H1 (cell line): ENCODE measurements at regions not wholly inside any gene's neighbourhood (a gene's known extent, or its start where the extent isn't known, plus 50 kb on each side); places are given as distances from the start of the nearest gene placed in this dataset.

ENCODE experiments used
- CTCF ChIA-PET: fragments of 300-600 bp; sonication (Branson Sonifier 250); formaldehyde crosslinking; loops from one replicate; lab custom pipeline; 2021; ENCODE audit not compliant: partially characterized antibody; lab: Charles Lee
- POLR2A ChIA-PET: fragments of 300-600 bp; sonication (Branson Sonifier 250); formaldehyde crosslinking; loops from one replicate; lab custom pipeline; 2021; ENCODE audit warnings: inconsistent platforms; ENCODE audit not compliant: partially characterized antibody; lab: Charles Lee
- DNase-seq, 2 experiments: peaks; one replicate each; pipeline versions ENCODE4 v3.0.0 to v3.0.0-alpha.2; 2010 to 2022; ENCODE audit warnings: low spot score in 2 of 2, low read depth in 1 of 2, mixed read lengths in 1 of 2
- FAIRE-seq: peaks from 2 replicates; lab custom pipeline; 2011; peaks lifted over from hg19 to GRCh38; lab: Jason Lieb, UNC
- H2AFZ ChIP-seq: 2 replicates; pipeline ENCODE4 v1.8.1; 2012; ENCODE audit warnings: low read length, inconsistent platforms
- H2AK5ac ChIP-seq: 2 replicates; pipeline ENCODE4 v1.6.1; 2013; ENCODE audit warnings: low read depth, low read length
- H2BK120ac ChIP-seq: replicated peaks from 2 replicates; pipeline ENCODE3; 2013; ENCODE audit warnings: low read depth, low read length, inconsistent platforms
- H2BK12ac ChIP-seq: 2 replicates; pipeline ENCODE4 v1.6.1; 2013; ENCODE audit warnings: low read depth, low read length
- H2BK15ac ChIP-seq: 2 replicates; pipeline ENCODE4 v1.6.1; 2013; ENCODE audit warnings: low read length
- H2BK20ac ChIP-seq: 2 replicates; pipeline ENCODE4 v1.6.1; 2013; ENCODE audit warnings: low read length
- H2BK5ac ChIP-seq: 2 replicates; pipeline ENCODE4 v1.6.1; 2013; ENCODE audit warnings: low read depth, low read length
- H3K14ac ChIP-seq: 2 replicates; pipeline ENCODE4 v1.6.1; 2013; ENCODE audit warnings: inconsistent platforms; ENCODE audit not compliant: insufficient read length
- H3K18ac ChIP-seq: 2 replicates; pipeline ENCODE4 v1.6.1; 2013; ENCODE audit warnings: low read length; ENCODE audit errors: extremely low read depth
- H3K23ac ChIP-seq: 2 replicates; pipeline ENCODE4 v1.6.1; 2013; ENCODE audit warnings: inconsistent platforms; ENCODE audit not compliant: insufficient read length
- H3K23me2 ChIP-seq: 2 replicates; pipeline ENCODE4 v1.6.1; 2013; ENCODE audit warnings: low read depth, low read length
- H3K27ac ChIP-seq: 2 replicates; pipeline ENCODE4 v1.6.1; 2011; ENCODE audit warnings: low read depth, low read length, inconsistent platforms
- H3K27me3 ChIP-seq, 4 experiments: replicated peaks in 1 of 4; 1 replicate in 1 of 4; 2 replicates in 3 of 4; pipeline versions ENCODE4 v1.6.1 to v1.8.1; 2011 to 2013; ENCODE audit warnings: low read length in 3 of 4, mild to moderate bottlenecking in 3 of 4, inconsistent platforms in 2 of 4, mixed read lengths in 2 of 4, moderate library complexity in 1 of 4; ENCODE audit not compliant: control insufficient read depth in 3 of 4, insufficient read depth in 3 of 4; ENCODE audit errors: extremely low read depth in 1 of 4
- H3K36me3 ChIP-seq, 4 experiments: 2 replicates each; pipeline versions ENCODE4 v1.6.1 to v1.8.1; 2011 to 2013; ENCODE audit warnings: mild to moderate bottlenecking in 4 of 4, low read length in 3 of 4, moderate library complexity in 2 of 4, control low read depth in 1 of 4, inconsistent platforms in 1 of 4; ENCODE audit not compliant: insufficient read depth in 4 of 4, control insufficient read depth in 2 of 4
- H3K4ac ChIP-seq: replicated peaks from 2 replicates; pipeline ENCODE3; 2013; ENCODE audit warnings: low read length, low read depth, mixed read lengths, inconsistent platforms; ENCODE audit not compliant: insufficient read length
- H3K4me1 ChIP-seq, 4 experiments: replicated peaks in 1 of 4; 1 replicate in 1 of 4; 2 replicates in 3 of 4; pipeline versions ENCODE4 v1.6.1 to v1.8.1; 2011 to 2013; ENCODE audit warnings: low read length in 3 of 4, inconsistent platforms in 2 of 4, mixed read lengths in 1 of 4; ENCODE audit not compliant: insufficient read depth in 4 of 4, control insufficient read depth in 3 of 4
- H3K4me2 ChIP-seq, 2 experiments: 2 replicates each; pipeline versions ENCODE4 v1.6.1 to v1.8.1; 2011 to 2013; ENCODE audit warnings: low read depth in 2 of 2, low read length in 2 of 2, control low read depth in 1 of 2, inconsistent platforms in 1 of 2, mild to moderate bottlenecking in 1 of 2; ENCODE audit not compliant: insufficient read depth in 1 of 2
- H3K4me3 ChIP-seq, 4 experiments: fragments of 200-600, 300-600 bp in 1 of 4; sonication (generic), shearing (Covaris generic), sonication (Bioruptor Twin) in 1 of 4; 2 replicates each; pipeline versions ENCODE4 v1.5.1 to v1.8.1; 2011 to 2016; ENCODE audit warnings: low read length in 4 of 4, low read depth in 3 of 4, control low read depth in 2 of 4, inconsistent platforms in 2 of 4, mild to moderate bottlenecking in 2 of 4, mixed read lengths in 1 of 4, moderate library complexity in 1 of 4; ENCODE audit not compliant: insufficient read depth in 2 of 4; ENCODE audit errors: extremely low read depth in 1 of 4
- H3K56ac ChIP-seq: replicated peaks from 2 replicates; pipeline ENCODE3; 2013; ENCODE audit warnings: low read depth, mild to moderate bottlenecking, mixed read lengths, low read length, inconsistent platforms; ENCODE audit not compliant: insufficient read length
- H3K79me1 ChIP-seq: 2 replicates; pipeline ENCODE4 v1.6.1; 2013; ENCODE audit warnings: low read depth, low read length, control low read depth
- H3K79me2 ChIP-seq, 2 experiments: 2 replicates each; pipeline versions ENCODE4 v1.6.1 to v1.8.1; 2012 to 2013; ENCODE audit warnings: low read length in 2 of 2, mild to moderate bottlenecking in 2 of 2, inconsistent platforms in 1 of 2; ENCODE audit not compliant: insufficient read depth in 2 of 2, control insufficient read depth in 1 of 2
- H3K9ac ChIP-seq, 4 experiments: replicated peaks in 1 of 4; 1 replicate in 1 of 4; 2 replicates in 3 of 4; pipeline versions ENCODE4 v1.6.1 to v1.8.1; 2011 to 2013; ENCODE audit warnings: low read depth in 3 of 4, low read length in 3 of 4, control low read depth in 2 of 4, mild to moderate bottlenecking in 2 of 4, moderate library complexity in 2 of 4, inconsistent platforms in 1 of 4; ENCODE audit errors: extremely low read depth in 1 of 4
- H3K9me3 ChIP-seq, 2 experiments: 2 replicates each; pipeline versions ENCODE4 v1.6.1 to v1.8.1; 2012 to 2013; ENCODE audit warnings: mild to moderate bottlenecking in 2 of 2, moderate library complexity in 2 of 2, control low read depth in 1 of 2, inconsistent platforms in 1 of 2, low read depth in 1 of 2, low read length in 1 of 2, mixed read lengths in 1 of 2; ENCODE audit not compliant: insufficient read depth in 2 of 2
- H4K20me1 ChIP-seq, 2 experiments: replicated peaks in 1 of 2; 2 replicates each; pipeline versions ENCODE3 to v1.8.1; 2011 to 2013; ENCODE audit warnings: inconsistent platforms in 2 of 2, low read length in 2 of 2, mild to moderate bottlenecking in 1 of 2; ENCODE audit not compliant: insufficient read depth in 2 of 2, control insufficient read depth in 1 of 2
- H4K5ac ChIP-seq: 2 replicates; pipeline ENCODE4 v1.6.1; 2013; ENCODE audit warnings: low read length, low read depth, mixed read lengths, inconsistent platforms; ENCODE audit not compliant: insufficient read length
- H4K8ac ChIP-seq: 2 replicates; pipeline ENCODE4 v1.8.0; 2013; ENCODE audit warnings: mild to moderate bottlenecking, moderate library complexity, low read length, inconsistent platforms; ENCODE audit not compliant: insufficient read depth; ENCODE audit errors: extremely low read depth
- H4K91ac ChIP-seq: replicated peaks from 2 replicates; pipeline ENCODE3; 2013; ENCODE audit warnings: low read length, mixed read lengths, inconsistent platforms; ENCODE audit not compliant: insufficient read length
- ASH2L ChIP-seq: fragments of 200-600, 300-600 bp; sonication (generic); IDR thresholded peaks from one replicate; pipeline ENCODE4 v1.7.1; 2017; ENCODE audit warnings: low read length
- ATF3 ChIP-seq: IDR thresholded peaks from 2 replicates; pipeline ENCODE4 v1.6.1; 2011; ENCODE audit warnings: low read depth, mild to moderate bottlenecking, low read length; ENCODE audit not compliant: insufficient read depth
- HDAC2 ChIP-seq, 2 experiments: fragments of 300-600 bp in 1 of 2; sonication (generic) in 1 of 2; IDR thresholded peaks; 2 replicates each; pipeline ENCODE4 v1.6.1; 2011 to 2012; ENCODE audit warnings: low read depth in 2 of 2, low read length in 2 of 2, mild to moderate bottlenecking in 2 of 2, moderate library complexity in 2 of 2, borderline replicate concordance in 1 of 2, inconsistent platforms in 1 of 2
- KDM1A ChIP-seq: fragments of 200-600, 300-600 bp; sonication (generic); IDR thresholded peaks from 2 replicates; pipeline ENCODE4 v1.7.1; 2016; ENCODE audit warnings: mild to moderate bottlenecking, low read length, borderline replicate concordance
- WGBS, 2 experiments: shearing (Covaris generic) in 1 of 2; methylation state at CpG; one replicate each; pipeline versions ENCODE4 v1.1.6 to v1.1.7; 2013 to 2015; ENCODE audit warnings: low lambda C conversion rate in 2 of 2, mixed read lengths in 2 of 2, inconsistent platforms in 1 of 2, low coverage in 1 of 2, missing lambda C conversion rate in 1 of 2; ENCODE audit not compliant: insufficient replicate concordance in 2 of 2, insufficient coverage in 1 of 2, insufficient read length in 1 of 2; ENCODE audit errors: extremely low coverage in 1 of 2, missing lambda C conversion rate in 1 of 2; 5-methylcytosine and 5-hydroxymethylcytosine counted together

- H3K79me1 ChIP-seq = no peaks in the 10 kb centered on the region
- no peaks in the 10 kb centered on the region for H3K9me3 ChIP-seq
- H3K27ac ChIP-seq = no peak overlapping the region
- H3K4me3 ChIP-seq = peak overlapping the region in 1 of 4 experiments; percentile 40; a peak in 2 of 8 replicates
- H3K4me2 ChIP-seq = peak overlapping the region; percentile 64 to 65; a peak in 2 of 4 replicates
- no peak overlapping the region for H3K9ac ChIP-seq
- FAIRE-seq (no peak), DNase-seq (no peak)
- no peak overlapping the region; the same call in 1 of the 2 replicates for H2BK20ac ChIP-seq
- peak overlapping the region; percentile 19 for H4K91ac ChIP-seq
- no peak overlapping the region for H3K4ac ChIP-seq
- no peak overlapping the region for H2AK5ac ChIP-seq
- H2BK120ac ChIP-seq = no peak overlapping the region
- POLR2A ChIA-PET = interaction anchor here (1.0 kb wide), 1 partner anchor 13 kb away, joined by 3 read pairs; no protein-coding TSS in a partner anchor
- H3K4me1 ChIP-seq = peaks cover 5 to 18% (median 14%) of the 10 kb centered on the region in 4 experiments; a peak in 4 of 7 replicates
- H3K14ac ChIP-seq = no peak overlapping the region
- 74% methylated on average over 8 of the region's 8 CpGs; no CpG with 5 or more reads in 1 of the 2 experiments for WGBS, 2 experiments
- no peaks in the 10 kb centered on the region for H3K27me3 ChIP-seq
- no peak overlapping the region for H2BK12ac ChIP-seq
- no peaks in the 10 kb centered on the region for H3K79me2 ChIP-seq
- H2BK5ac ChIP-seq = 0 out of 2 replicates have a peak overlapping the region, but pooled peaks have one; percentile 55
- no peak overlapping the region for H3K23ac ChIP-seq
- H4K20me1 ChIP-seq = no peaks in the 10 kb centered on the region
- 0 out of 2 replicates have a peak overlapping the region, but pooled peaks have one; percentile 65 for H3K18ac ChIP-seq
- H3K23me2 ChIP-seq = no peaks in the 10 kb centered on the region
- H4K8ac ChIP-seq = no peak overlapping the region
- no peaks in the 10 kb centered on the region for H3K36me3 ChIP-seq
- CTCF ChIA-PET = interaction anchor here (0.9 to 2.9 kb wide), 7 partner anchors 9 to 762 kb away, joined by 3 to 7 read pairs (median 3); no protein-coding TSS in a partner anchor
- H3K56ac ChIP-seq = no peak overlapping the region
- no peak overlapping the region for H2BK15ac ChIP-seq
- peak overlapping the region; percentile 86; the same call in 1 of the 2 replicates for H2AFZ ChIP-seq
- no peak overlapping the region for H4K5ac ChIP-seq
- TF ChIP-seq ATF3 = no peak
- TF ChIP-seq HDAC2 (IDR thresholded peaks at IDR 0.05; ENCODE audit: borderline replicate concordance in 1 of 2, low read depth in 2 of 2, low read length in 2 of 2) = peak in 1 of 2 experiments; percentile 22; a peak in 1 of 4 replicates
- peak; percentile 57; the same call in 1 of the 2 replicates for TF ChIP-seq KDM1A
- peak; percentile 35 for TF ChIP-seq ASH2L
- TF ChIP-seq, all 59 proteins: peak for 3
Observed at GRCh38 chr14:65228956-65229747, 126.8 kb upstream of the MAX start.
